HG02884 (cell line): ENCODE measurements at regions not wholly inside any gene's neighbourhood (a gene's known extent, or its start where the extent isn't known, plus 50 kb on each side); places are given as distances from the start of the nearest gene placed in this dataset.

Experiments
- ATAC-seq: cut with Tn5 transposase; IDR thresholded peaks from one replicate; pipeline ENCODE4 v1.9.1; 2021; ENCODE audit warnings: mild to moderate bottlenecking, moderate library complexity; ENCODE audit not compliant: unreplicated experiment

DNA sequence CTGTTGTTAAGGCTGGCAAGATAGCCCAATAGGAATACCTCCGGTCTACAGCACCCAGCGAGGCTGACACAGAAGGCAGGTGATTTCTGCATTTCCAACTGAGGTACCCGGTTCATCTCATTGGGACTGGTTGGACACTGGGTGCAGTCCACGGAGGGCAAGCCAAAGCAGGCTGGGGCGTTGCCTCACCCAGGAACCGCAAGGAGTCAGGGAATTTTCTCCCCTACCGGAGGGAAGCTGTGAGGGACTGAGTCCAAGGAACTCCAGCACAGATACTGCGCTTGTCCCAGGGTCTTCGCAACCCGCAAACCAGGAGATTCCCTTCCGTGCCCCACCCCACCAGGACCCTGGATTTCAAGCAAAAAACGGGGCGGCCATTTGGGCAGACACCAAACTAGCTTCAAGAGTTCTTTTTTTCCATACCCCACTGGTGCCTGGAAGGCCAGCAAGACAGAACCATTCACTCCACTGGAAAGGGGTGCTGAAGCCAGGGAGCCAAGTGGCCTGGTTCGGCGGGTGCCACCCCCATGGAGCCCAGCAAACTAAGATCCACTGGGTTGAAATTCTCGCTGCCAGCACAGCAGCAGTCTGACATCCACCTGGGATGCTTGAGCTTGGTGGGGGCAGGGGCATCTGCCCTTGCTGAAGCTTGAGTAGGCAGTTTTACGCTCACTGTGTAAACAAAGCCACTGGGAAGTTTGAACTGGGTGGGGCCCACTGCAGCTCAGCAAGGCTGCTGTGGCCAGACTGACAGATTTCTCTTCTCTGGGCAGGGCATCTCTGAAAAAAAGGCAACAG lies 647.2 kb downstream of the BNC2 start:
- no peak for ATAC-seq

DNA sequence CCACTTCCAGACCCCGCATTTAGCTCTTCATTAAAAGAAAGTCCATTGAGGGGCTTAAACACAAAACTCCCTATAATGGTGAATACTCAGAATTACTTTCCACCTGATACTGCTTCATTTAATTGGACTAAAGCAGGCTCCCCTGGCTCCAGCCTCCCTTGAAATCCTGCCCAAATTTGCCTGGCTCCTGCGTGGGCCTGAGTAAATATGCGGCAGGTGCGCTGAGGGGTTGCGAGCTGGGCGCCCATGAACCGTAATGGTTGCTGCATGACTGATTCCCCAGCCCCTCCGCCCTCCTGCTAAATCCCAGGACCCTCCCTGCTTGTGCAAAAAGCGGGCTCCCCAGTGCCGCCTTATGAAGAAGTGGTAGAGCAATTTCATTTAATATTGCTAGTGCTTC lies 639.7 kb downstream of the BNC2 start:
- ATAC-seq, result no peak

DNA sequence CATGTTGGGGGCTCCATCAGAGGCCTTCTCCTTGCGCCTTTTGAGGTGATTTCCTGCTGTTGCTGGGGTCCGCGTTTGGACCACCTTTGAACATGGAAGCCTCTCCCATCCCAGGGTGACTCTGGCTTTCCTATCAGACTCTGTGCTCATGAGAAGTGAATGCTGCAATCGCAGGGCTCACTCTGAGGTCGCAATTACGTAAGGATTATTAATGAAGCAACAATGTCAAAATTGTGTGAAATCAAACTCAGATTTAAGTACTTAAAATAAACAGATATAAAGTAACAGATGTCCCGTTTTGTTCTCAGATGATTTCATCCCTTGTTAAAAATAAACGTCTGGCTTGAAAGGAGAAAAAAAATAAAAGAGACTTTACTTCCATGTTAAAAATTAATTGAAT lies 634.2 kb downstream of the BNC2 start:
- no peak for ATAC-seq

DNA sequence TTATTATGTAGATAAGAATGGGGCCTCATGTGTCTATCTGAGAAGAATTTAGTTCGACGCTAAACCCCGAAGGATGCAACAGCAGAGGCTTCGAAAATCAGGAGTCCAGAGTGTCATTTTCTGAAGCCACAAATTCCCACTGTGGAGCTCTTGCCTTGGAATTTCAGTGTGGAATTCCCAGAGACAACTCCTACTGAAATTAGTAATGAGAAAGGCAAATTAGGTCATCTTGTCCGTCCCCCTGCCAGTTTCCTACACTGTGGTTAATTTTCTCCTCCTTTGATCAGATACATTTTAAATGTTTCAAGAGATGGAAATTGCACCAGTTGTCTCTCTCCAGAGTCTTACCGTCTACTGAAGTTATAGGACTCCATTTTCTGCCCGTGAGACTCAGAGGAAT lies 633.6 kb downstream of the BNC2 start:
- no peak for ATAC-seq

DNA sequence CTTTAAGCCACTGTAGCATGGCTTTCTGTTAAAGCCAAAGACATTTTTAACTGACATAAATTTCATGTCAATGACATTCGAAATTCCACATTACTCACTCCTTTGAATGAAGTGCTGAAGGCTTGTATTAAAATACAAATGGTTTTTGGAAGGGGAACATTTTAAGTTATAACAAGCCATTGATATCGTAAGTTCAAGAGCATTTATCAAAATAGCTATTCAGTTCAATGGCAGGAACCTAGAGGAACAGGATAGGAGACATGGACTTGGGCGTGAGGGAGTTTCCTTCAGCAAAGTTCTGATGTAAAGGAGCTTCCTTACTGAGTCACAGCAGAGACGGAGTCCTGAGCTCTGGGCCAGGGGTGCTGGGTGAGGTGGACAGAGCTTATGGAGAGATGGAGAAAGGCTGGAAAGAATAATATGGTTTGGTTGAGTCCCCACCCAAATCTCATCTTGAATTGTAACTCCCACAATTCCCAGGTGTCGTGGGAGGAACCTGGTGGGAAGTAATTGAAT lies 631.8 kb downstream of the BNC2 start:
- ATAC-seq, result no peak

DNA sequence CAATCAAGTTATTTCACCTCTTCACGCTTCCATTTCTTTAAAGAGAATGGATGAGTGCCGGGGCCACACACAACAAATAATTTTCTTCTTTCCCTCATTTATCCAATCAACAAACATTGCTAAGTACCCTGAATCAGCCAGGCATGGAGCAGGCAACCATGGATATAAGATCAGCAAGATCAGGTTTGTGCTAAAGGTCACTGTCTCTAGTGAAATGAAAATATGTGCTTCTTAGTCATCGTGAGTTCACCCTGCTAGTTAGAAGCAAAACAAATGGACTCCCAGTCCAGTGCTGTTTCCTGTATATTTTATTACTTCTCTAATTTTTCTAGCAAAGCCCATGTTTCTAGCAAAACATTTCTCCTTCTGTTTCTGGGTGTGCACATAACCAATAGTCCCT lies 629.2 kb downstream of the BNC2 start:
- ATAC-seq, result no peak

DNA sequence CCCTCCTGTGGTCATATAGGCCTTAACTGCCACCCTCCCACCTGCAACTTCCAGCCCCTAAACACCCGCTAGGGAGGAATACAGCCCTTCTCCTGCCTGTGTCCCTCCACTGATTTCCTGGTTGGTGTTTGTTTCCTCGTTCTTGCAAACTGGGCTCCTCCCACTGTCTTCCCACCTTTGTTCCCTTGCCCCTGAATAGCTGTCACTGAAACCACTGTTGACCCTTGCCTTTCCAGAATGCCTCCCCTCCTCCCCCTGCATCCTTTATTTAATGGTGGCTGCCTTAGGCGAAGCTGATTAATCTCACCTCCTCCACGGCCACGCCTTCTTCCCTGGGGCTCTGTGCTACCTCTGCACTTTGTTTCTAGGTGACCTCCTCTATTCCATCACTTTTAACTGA lies 626.7 kb downstream of the BNC2 start:
- ATAC-seq, result no peak

DNA sequence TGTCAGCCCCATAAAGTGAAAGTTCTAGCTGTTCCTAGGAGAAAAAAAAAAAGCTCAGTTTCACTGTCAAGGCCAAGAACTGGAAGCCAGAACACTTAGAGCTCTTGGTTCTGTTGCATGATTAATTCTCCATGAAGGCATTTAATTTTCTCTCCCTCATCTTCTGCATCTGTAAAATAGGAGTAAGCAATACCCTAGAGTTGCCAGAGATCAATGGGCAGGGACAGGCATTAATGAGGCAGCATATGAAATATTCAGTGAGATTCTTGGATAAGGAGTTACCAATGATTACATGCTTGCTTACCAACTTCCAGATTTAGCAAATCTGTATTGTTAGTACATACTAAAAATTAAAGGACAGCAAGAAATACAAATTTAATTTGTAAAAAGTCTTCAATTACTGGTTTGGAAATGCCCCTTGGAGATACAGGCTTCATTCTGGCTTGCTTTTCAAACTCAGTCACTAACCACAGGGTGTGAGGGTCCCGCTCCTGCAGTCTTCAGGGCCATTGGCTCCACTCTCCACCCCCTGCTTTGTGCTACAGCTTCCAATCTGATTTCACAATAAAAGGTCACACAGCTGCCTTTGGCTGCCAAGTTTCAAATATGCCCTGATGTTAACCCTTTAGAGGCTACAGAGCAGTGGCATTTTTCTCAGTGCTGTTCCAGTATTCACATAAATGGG lies 624.6 kb downstream of the BNC2 start:
- no peak for ATAC-seq

DNA sequence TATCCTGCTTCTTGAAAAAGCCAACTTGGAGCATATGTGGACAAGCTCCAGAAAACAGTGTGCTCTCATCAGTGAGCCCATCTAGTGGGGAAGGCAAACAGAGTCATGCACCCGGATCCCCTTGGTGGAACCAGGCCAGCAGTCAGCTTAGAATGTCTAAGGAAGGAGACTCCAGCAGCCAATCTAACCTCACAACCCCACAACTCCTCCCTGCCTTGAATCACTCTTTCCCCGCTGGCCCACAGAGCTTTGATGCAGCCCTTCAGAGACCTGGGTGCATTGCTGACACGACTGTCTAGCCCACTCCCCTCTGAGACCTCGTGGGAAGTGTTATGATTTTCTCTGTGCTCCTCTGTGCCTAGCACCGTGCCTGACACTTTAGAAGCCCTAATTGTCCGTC lies 623.7 kb downstream of the BNC2 start:
- ATAC-seq, result no peak

DNA sequence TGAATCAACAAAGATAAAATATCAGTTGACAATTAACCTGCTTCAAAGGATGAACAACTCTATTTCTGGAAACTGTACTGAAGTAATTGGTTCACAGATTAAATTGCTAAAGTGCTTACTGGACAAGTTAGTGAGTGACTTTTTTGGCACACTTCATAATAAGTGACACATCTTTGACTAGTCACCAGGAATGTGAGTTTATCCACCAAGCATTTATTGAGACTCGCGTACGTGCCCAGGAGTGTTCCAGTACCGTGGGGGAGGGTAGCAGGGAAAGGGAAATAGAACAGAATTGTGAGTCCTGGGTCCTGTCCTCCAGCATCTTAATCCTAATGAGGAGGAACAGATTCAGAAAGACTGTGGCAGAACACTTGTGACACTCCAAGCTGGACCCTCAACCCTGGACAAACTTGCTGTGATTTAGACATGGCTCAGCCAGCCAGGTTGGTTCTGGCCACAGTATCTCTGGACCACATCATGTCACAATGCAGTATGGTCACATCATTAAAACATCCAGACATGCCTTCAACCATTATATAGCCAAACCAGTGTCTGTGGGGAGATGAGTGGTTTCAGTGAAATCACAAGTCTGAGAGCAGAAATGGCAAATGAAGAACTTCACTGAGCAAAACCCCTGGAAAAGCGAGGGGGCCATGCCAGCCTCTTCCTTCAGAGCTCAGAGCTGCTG lies 623.1 kb downstream of the BNC2 start:
- no peak for ATAC-seq

DNA sequence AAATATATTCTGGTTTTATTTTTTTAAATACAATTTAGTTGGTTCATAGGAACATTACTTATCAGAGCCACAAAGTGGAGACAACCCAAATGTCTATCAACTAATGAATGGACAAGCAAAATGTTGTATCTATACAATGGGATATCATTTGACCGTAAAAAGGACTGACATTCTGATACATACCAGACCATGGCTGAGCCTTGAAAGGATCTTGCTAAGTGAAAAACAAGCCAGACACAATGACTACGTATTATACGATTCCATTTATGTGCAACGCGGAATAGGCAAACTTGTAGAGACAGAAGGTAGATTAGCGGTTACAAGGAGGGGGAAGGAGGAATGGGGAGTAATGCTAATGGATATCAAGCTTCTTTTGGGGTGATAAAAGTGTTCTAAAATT lies 621.6 kb downstream of the BNC2 start:
- ATAC-seq, result no peak

DNA sequence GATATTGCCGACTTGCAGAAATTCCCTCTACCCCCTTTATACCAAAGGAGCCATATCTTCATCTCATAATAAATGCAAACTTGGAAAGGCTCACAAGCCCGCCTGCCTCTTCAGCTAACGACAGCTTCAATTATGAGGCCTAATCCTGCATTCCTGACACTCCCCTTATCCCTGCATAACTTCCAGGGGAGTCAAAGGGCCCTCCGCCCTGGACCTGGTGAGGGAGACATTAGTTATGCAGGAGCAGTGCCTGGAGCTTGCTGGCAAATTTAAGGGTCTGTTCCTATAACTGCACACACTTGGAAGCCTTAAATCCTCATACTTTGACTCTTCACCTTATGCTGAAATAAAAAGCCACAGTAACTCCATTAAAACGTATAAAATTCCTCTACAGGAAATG lies 617.9 kb downstream of the BNC2 start:
- no peak for ATAC-seq

DNA sequence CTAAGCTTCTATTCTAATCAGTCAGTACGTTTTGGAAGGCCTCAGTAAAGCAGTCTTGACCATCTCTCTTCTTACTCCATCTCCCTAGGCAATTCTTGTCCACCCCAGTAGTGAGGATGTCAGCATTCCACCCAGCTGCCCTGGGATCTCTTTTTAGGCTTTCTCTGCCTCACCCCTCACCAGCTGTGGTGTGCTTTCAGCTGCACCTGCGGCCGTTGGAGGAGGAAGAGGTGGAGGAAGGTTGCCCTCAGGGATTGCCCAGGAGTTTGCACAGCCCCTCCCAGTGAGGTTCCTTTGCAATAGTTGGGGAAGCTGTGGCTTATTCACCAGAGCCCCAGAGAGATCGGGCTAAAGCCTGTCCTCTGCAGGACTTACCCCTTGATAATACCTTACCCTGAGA lies 615.8 kb downstream of the BNC2 start:
- ATAC-seq, result no peak

DNA sequence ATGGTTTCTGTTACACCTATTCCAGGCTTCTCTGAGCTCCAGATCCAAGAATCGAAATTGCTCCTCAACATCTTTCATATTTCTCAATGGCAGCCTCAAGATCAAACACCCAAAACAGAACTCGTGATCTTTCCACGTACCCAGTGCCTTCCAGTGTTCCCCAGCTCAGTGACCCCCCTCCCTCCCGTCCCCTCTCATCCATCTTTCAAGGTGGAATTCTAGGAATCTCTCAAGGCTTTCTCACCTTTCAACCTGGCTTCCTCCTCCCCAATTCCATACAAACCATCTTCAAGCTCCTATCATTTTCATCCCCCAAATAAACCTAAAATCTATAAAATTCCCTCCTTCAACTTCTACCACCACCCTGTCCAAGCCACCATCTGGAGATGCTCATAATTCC lies 615.3 kb downstream of the BNC2 start:
- no peak for ATAC-seq

DNA sequence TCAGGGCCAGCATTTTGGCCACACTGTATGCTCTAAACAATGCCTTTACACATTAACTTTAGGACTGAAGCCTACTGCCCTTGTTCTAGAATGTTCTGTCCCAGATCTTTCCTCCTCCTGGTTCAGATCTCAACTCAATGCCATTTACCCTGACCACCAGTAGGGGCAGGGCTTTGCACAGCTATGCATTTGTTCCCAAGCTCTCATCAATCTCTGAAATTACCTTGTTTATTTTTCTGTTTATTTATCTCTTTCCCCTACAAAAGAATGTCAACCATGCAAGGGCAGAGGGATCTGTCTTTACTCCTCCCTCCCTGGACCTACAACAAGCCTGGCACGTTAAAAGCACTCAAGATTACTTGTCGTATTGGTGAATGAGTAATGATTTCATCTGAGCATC lies 612.9 kb downstream of the BNC2 start:
- ATAC-seq, result no peak

DNA sequence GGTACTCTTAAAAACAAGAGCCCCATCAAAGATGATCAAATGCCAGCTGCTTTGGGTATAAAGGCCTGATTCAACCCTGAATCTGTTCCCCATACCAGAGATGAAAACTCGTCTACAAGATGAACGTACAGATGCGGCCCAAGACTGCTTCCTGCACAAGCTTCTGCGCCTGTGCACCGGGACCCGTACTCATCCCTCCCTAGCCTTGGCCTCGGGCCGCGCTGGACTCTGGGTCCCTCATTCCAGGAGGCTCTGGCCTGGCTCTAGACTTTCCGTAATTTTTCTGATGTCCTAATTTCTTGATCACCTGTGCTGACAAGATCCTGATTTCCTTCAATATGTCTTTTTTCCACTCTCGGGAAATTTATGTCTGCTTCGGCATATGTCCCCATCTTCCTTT lies 612.3 kb downstream of the BNC2 start:
- no peak for ATAC-seq

DNA sequence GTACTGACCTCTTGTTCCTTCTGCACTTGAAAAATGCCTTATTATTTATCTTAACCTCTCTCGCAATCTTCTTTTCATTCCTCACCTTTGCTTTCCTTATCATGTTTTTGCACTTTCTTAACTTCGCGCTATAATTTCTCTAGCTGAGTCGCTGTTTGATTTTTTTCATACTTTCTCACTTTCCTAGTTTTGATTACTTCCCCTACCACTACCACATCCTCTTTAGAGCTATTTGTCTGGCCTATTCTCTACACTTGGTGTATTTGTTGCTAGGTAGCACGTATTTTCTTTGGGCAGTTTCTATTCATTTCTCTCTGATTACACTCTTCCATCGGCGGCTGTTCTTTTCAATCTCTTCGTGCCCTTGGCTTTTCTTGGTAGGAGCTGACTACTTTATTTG lies 611.8 kb downstream of the BNC2 start:
- no peak for ATAC-seq

DNA sequence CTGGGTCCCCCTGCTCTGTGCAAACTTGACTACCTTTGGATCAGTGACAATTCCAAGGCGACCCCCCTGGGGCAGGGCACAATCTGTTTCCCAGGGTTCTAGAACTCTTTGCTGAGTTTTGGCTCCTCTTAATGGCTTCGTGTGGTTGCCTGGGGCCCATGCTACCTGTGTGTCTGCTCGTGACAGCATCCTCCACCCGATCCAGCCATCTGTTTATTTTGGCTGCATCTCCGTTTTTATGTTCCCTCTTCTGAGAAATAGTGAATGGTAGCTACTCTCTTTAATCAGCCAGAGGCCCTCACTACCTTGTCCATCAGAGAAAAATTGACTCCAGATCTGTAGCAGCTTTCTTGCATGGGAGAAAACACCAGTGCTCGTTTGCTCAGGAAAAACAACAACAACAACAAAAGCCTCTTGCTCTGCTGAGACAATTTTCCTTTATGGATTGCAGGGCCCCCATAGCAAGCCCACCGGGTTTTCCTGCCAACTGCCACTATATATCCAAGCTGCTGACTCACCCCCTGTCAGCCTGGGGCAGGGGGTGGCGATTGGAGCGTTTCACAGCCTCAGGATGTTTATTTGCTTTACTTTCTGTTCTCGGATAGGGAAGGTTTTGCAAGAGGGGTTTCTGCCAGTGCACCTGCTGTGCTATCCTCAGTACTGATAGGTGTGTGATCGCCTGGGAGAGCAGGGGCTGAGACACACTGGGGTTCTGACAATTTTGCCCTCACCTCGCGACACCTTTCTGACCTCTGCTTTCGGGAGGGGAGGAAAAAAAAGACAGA lies 607.8 kb downstream of the BNC2 start:
- no peak for ATAC-seq

DNA sequence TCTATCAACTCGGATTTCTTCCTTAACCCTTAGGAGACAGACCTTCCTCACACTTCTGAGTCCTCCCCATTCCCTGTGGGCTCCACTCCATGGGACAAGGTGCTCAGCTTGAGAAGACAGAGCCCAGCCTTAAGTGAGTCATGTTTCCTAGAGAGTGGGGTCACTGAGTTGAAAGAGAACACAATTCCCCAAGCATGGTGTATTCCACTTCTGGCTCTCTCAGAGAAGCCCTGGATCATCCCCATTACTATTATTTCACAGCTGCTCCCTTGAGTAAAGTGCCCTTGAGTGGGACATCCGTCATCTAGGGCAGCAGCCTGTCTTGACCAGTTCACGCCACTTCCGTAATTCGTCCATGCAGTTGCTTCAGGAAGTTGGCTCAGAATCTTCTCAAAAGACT lies 604.8 kb downstream of the BNC2 start:
- ATAC-seq, result no peak

DNA sequence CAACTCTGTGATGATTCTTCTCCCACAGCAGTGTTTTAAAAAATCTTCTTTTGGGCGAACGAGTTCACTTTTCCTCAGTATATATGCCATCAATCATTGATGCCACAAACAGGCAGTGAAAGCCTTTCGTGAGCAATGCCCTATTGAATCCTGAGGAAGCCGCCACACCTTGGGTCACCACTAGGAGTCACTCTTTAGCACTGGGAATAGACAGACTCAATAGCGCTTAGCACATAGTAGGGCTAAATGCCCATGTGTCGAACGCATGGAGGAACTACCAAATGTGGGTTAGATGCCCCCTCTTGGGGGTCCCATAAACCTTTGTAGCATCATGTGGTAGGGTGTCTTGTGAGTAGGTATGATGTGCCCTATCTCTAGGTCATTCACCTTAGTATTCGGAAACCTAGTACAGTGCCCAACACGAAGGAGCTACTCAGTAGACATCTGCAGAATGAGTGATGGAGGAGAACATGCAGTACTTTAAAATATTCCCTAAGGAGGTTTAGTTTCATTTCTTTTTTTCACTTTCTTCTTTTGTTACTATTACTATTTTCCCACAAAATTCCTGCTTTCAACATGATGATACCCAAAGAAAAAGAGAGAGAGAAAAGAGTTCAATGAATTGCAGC lies 603.7 kb downstream of the BNC2 start:
- no peak for ATAC-seq
